ENCODE measurements at regions not wholly inside any gene's neighbourhood (a gene's known extent, or its start where the extent isn't known, plus 50 kb on each side); places are given as distances from the start of the nearest gene placed in this dataset.
"Not testable (repeated sequence)": the region's sequence is repeated elsewhere in the genome, so short reads cannot be mapped to it uniquely, and the experiment has no call there.

DNA sequence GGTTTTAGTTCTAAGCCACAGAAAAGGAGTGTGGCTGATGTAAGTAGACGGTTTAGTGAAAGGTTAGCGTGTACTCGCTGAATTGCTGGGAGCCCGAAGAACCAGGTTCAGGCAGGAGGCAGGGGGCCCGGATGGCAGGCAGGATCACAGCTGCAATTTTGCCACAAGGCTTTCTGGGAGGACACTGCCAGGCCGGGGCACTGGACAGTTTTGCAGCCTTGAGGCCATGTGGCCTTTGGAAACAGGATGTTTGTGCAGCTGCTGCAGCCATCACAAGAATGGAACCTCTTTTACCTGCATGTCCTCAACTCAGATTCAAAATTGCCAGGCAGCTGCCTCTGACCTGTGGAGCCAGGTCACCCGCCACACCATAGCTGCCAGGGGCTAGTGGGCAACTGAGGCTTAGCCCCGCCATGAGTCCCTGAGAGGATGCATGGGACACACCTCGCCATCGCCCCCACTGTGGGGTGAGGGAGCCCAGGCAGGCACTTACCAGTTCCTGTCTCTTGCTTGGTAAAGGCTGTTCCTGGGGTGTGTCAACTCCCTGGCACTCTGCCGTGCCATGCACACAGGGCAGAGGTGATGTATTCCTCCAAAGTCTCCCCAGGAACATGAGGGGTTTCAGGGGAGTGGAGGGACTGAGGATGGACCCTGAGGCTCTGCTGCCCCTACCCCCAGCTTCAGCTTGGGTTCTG lies 188.6 kb downstream of the RPS24 start:
- Histone ChIP-seq H3K4me3 (ENCODE audit: low read depth, low read length) (no peak overlapping the region), H3K4me1 (ENCODE audit: control insufficient read depth, insufficient read depth, low read length) (no peaks in the 10 kb centered on the region), H3K36me3 (ENCODE audit: control insufficient read depth, insufficient read depth, low read length) (no peaks in the 10 kb centered on the region), H3K27me3 (ENCODE audit: control insufficient read depth, insufficient read depth, low read length) (no peaks in the 10 kb centered on the region), H3K9ac (ENCODE audit: low read depth, low read length) (no peak overlapping the region), H3K27ac (ENCODE audit: low read depth, low read length) (no peak overlapping the region), H3K9me3 (ENCODE audit: control insufficient read depth, insufficient read depth, low read length) (no peaks in the 10 kb centered on the region)

DNA sequence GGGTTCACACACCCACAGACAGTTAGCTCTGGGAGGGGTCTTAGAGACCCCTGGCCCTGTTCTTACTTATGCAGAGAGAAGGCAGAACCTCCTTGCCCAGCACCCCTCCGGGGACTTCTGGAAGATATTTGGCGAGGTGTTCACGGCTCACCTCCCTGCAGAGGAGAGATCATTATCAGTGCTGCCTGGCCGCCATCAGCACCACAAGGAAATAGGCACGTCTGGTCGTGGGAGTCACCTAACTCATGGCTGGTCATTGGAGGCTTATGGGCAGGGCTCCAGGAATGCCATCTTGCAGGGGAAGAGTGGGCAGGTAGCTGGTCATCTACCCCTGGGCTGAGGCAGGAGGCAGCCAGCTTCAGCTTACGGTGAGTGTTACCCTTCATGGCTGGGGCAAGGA lies 189.4 kb downstream of the RPS24 start:
- no peak overlapping the region for H3K27ac ChIP-seq (ENCODE audit: low read depth, low read length)
- no peak overlapping the region for H3K9ac ChIP-seq (ENCODE audit: low read depth, low read length)
- H3K4me3 ChIP-seq (ENCODE audit: low read depth, low read length) = no peak overlapping the region
- no peaks in the 10 kb centered on the region for H3K27me3 ChIP-seq (ENCODE audit: control insufficient read depth, insufficient read depth, low read length)
- no peaks in the 10 kb centered on the region for H3K4me1 ChIP-seq (ENCODE audit: control insufficient read depth, insufficient read depth, low read length)
- no peaks in the 10 kb centered on the region for H3K36me3 ChIP-seq (ENCODE audit: control insufficient read depth, insufficient read depth, low read length)
- H3K9me3 ChIP-seq (ENCODE audit: control insufficient read depth, insufficient read depth, low read length) = no peaks in the 10 kb centered on the region

DNA sequence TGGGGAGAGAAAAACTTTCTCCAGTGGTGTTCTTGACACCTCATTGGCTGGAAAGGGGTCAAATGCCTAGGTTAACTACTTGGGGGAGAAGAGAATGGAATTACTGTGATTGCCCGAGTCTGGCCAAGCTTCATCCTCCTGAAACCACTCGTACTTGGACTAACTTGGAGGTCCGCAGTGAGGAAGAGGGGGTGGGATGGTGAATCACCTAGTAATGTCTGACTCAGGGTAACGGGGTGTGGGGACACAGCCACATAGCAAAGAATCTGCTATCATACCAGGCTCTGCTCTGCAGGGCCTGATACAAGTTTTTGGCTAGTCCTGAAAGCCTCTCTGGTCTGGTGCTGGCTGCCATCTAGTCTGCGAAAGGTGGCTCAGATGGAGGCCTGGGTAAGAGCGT lies 190.9 kb downstream of the RPS24 start:
- Histone ChIP-seq H3K27me3 (ENCODE audit: control insufficient read depth, insufficient read depth, low read length) (no peaks in the 10 kb centered on the region), H3K4me3 (ENCODE audit: low read depth, low read length) (no peak overlapping the region), H3K9ac (ENCODE audit: low read depth, low read length) (no peak overlapping the region), H3K36me3 (ENCODE audit: control insufficient read depth, insufficient read depth, low read length) (no peaks in the 10 kb centered on the region), H3K27ac (ENCODE audit: low read depth, low read length) (no peak overlapping the region), H3K9me3 (ENCODE audit: control insufficient read depth, insufficient read depth, low read length) (no peaks in the 10 kb centered on the region), H3K4me1 (ENCODE audit: control insufficient read depth, insufficient read depth, low read length) (no peaks in the 10 kb centered on the region)

DNA sequence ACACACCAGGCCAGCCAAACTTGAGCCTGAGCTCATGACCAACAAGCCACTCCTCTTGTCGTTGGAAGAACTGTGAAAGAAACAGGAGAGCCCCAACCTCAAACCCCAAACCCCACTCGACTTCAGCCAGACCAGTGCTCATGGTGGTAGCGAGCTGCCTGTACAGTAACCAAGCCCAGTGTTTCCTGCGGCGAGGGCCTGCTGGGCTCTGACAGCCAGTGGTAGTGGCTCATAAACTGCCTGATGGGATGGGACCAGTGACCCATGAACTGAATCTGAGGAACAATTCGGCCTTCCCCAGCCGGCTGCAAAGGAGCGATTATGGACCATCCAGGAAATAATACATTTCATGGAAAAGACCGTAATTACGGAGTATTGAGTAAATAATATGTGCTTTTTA lies 191.9 kb downstream of the RPS24 start:
- H3K9ac ChIP-seq (ENCODE audit: low read depth, low read length) = no peak overlapping the region
- no peak overlapping the region for H3K4me3 ChIP-seq (ENCODE audit: low read depth, low read length)
- H3K36me3 ChIP-seq (ENCODE audit: control insufficient read depth, insufficient read depth, low read length) = no peaks in the 10 kb centered on the region
- H3K27ac ChIP-seq (ENCODE audit: low read depth, low read length) = no peak overlapping the region
- no peaks in the 10 kb centered on the region for H3K9me3 ChIP-seq (ENCODE audit: control insufficient read depth, insufficient read depth, low read length)
- no peaks in the 10 kb centered on the region for H3K4me1 ChIP-seq (ENCODE audit: control insufficient read depth, insufficient read depth, low read length)
- no peaks in the 10 kb centered on the region for H3K27me3 ChIP-seq (ENCODE audit: control insufficient read depth, insufficient read depth, low read length)

DNA sequence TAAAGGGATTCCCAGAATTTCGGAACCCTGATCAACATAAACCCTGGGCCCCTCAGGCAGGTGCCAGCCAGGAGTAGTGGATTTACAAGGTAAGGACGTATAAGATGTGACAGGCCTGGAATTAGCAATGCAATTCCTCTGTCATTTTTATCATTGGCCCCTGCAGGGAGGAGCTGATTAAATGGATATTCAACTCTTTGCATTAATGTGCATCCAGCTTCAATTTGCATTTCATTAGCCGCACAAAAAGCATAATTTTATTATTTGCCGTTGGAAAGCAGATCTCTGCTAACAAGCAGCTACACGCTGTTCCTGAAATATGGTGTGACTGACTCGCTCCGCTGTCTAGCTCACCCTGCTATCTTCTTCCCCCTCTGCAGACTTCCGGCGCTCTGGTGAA lies 195.8 kb downstream of the RPS24 start:
- Histone ChIP-seq H3K9me3 (ENCODE audit: control insufficient read depth, insufficient read depth, low read length) (no peaks in the 10 kb centered on the region), H3K9ac (ENCODE audit: low read depth, low read length) (no peak overlapping the region), H3K27me3 (ENCODE audit: control insufficient read depth, insufficient read depth, low read length) (no peaks in the 10 kb centered on the region), H3K27ac (ENCODE audit: low read depth, low read length) (no peak overlapping the region), H3K36me3 (ENCODE audit: control insufficient read depth, insufficient read depth, low read length) (no peaks in the 10 kb centered on the region), H3K4me1 (ENCODE audit: control insufficient read depth, insufficient read depth, low read length) (no peaks in the 10 kb centered on the region), H3K4me3 (ENCODE audit: low read depth, low read length) (no peak overlapping the region)

DNA sequence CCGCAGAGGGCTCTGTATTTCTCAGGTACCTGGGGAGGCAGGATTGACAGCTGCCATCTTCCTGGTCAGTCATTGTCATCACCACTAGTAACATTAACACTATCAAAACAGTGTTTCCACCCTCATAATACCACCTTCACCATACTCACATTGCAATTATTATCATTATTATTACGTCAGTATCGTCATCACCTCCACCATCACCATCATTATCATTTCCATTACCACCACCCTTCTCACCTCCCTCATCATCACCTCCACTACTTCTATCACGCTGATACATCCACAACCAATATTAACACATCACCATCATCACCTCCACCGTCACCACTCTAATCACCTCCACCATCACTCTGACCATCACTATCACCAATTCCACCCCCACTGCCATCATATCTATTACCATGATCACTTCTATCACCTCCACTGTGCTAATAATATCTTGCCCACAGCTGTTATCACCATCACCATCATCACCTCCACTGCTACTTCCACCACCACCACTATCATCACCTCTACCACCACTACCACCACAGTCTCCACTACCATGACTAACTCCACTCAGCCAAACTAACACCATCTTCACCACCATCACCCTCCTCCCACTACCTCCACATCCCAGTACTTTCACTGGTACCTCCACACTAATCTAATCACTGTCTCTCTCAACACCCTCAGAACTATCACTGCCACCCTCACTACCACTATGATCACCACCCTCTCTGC lies 196.4 kb downstream of the RPS24 start:
- no peaks in the 10 kb centered on the region for H3K9me3 ChIP-seq (ENCODE audit: control insufficient read depth, insufficient read depth, low read length)
- no peak overlapping the region for H3K27ac ChIP-seq (ENCODE audit: low read depth, low read length)
- H3K9ac ChIP-seq (ENCODE audit: low read depth, low read length) = no peak overlapping the region
- H3K27me3 ChIP-seq (ENCODE audit: control insufficient read depth, insufficient read depth, low read length) = no peaks in the 10 kb centered on the region
- no peak overlapping the region for H3K4me3 ChIP-seq (ENCODE audit: low read depth, low read length)
- no peaks in the 10 kb centered on the region for H3K4me1 ChIP-seq (ENCODE audit: control insufficient read depth, insufficient read depth, low read length)
- no peaks in the 10 kb centered on the region for H3K36me3 ChIP-seq (ENCODE audit: control insufficient read depth, insufficient read depth, low read length)

DNA sequence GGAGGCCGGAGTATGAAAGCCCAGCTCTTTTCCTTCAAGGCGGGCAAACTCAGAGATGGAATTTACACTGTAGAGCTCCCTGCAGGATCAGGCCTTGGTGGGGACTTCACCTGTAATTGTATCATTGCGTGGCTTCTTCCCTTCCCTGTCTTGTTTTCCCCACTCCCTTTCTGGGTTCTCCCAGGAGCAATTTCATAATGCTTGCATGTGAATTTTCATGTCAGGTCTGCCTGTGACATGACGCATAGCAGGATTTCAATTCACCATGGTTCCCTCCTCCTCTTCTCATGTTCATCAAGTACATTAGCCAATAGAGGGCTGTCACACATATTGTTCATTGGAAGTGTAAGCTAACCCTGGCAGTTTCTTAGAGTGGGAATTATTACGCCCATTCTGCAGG lies 197.7 kb downstream of the RPS24 start:
- Histone ChIP-seq H3K4me1 (ENCODE audit: control insufficient read depth, insufficient read depth, low read length) (no peaks in the 10 kb centered on the region), H3K27ac (ENCODE audit: low read depth, low read length) (no peak overlapping the region), H3K4me3 (ENCODE audit: low read depth, low read length) (no peak overlapping the region), H3K9ac (ENCODE audit: low read depth, low read length) (no peak overlapping the region), H3K27me3 (ENCODE audit: control insufficient read depth, insufficient read depth, low read length) (no peaks in the 10 kb centered on the region), H3K9me3 (ENCODE audit: control insufficient read depth, insufficient read depth, low read length) (no peaks in the 10 kb centered on the region), H3K36me3 (ENCODE audit: control insufficient read depth, insufficient read depth, low read length) (no peaks in the 10 kb centered on the region)

DNA sequence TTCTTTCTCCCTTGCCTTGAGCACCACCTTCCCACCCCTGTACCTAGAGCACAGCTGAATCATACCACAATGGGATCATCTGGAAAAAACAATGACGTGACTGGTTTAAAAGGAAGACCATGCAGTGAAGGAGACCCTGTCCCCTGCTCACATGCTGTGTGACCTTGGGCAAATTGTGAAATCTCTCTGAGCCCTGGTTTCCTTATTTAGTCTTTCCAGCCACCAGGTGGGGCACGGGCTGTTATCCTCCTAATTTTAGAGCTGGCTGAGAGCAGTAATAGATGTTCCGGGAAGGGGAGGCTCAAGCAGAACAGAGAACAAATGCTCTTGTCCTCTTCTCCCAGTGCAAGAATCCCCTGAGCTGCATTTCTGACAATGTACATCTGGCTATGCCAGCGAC lies 198.3 kb downstream of the RPS24 start:
- H3K9ac ChIP-seq (ENCODE audit: low read depth, low read length) = no peak overlapping the region
- no peaks in the 10 kb centered on the region for H3K4me1 ChIP-seq (ENCODE audit: control insufficient read depth, insufficient read depth, low read length)
- H3K36me3 ChIP-seq (ENCODE audit: control insufficient read depth, insufficient read depth, low read length) = no peaks in the 10 kb centered on the region
- H3K27ac ChIP-seq (ENCODE audit: low read depth, low read length) = no peak overlapping the region
- no peak overlapping the region for H3K4me3 ChIP-seq (ENCODE audit: low read depth, low read length)
- H3K9me3 ChIP-seq (ENCODE audit: control insufficient read depth, insufficient read depth, low read length) = no peaks in the 10 kb centered on the region
- no peaks in the 10 kb centered on the region for H3K27me3 ChIP-seq (ENCODE audit: control insufficient read depth, insufficient read depth, low read length)

DNA sequence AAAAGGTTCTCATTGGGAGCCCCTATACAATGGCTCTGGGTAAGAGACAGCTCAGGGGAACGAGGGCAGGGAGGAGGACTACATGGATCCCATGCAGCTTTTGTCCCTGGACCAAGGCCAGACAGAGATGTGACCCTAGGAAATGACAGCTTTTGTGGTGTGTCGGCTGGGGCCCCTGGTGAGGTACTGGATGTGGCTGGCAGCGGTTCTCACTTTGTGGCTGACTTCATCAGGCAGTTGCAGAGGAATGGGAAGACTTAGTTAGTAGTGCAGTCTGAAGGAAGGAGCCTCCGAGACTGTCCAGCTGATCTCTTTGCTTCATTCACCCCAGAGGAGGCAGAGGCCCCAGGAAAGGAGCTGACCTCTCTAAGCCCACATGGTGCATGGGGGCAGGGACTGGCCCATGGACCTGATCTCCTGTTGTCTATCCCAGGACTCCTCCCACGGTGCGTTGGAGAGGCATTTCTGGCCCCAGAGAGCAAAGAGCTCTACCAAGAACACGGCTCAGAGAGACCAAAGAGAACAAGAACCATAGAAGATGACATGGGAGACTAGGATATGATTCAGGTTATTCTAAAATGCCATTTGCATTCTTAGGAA lies 202.9 kb downstream of the RPS24 start:
- H3K9ac ChIP-seq (ENCODE audit: low read depth, low read length) = no peak overlapping the region
- H3K27ac ChIP-seq (ENCODE audit: low read depth, low read length) = no peak overlapping the region
- no peaks in the 10 kb centered on the region for H3K36me3 ChIP-seq (ENCODE audit: control insufficient read depth, insufficient read depth, low read length)
- H3K4me1 ChIP-seq (ENCODE audit: control insufficient read depth, insufficient read depth, low read length) = no peaks in the 10 kb centered on the region
- H3K27me3 ChIP-seq (ENCODE audit: control insufficient read depth, insufficient read depth, low read length) = no peaks in the 10 kb centered on the region
- no peak overlapping the region for H3K4me3 ChIP-seq (ENCODE audit: low read depth, low read length)
- no peaks in the 10 kb centered on the region for H3K9me3 ChIP-seq (ENCODE audit: control insufficient read depth, insufficient read depth, low read length)

DNA sequence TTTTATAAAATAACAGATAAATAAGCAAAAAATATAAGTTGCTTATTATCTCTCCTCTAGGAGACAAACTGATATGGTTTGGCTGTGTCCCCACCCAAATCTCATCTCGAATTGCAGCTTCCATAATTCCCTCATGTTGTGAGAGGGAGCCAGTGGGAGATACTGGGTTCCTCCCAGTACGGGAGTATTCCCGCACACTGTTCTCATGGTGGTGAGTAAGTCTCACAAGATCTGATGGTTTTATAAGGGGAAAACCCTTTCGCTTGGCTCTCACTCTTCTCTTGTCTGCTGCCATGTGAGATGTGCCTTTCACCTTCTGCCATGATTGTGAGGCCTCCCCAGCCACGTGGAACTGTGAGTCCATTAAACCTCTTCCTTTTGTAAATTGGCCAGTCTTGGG lies 204.3 kb downstream of the RPS24 start:
- H3K4me1 ChIP-seq (ENCODE audit: control insufficient read depth, insufficient read depth, low read length); H3K9me3 ChIP-seq (ENCODE audit: control insufficient read depth, insufficient read depth, low read length); H3K4me3 ChIP-seq (ENCODE audit: low read depth, low read length); H3K36me3 ChIP-seq (ENCODE audit: control insufficient read depth, insufficient read depth, low read length); H3K27me3 ChIP-seq (ENCODE audit: control insufficient read depth, insufficient read depth, low read length); H3K27ac ChIP-seq (ENCODE audit: low read depth, low read length); H3K9ac ChIP-seq (ENCODE audit: low read depth, low read length): not testable (repeated sequence)

DNA sequence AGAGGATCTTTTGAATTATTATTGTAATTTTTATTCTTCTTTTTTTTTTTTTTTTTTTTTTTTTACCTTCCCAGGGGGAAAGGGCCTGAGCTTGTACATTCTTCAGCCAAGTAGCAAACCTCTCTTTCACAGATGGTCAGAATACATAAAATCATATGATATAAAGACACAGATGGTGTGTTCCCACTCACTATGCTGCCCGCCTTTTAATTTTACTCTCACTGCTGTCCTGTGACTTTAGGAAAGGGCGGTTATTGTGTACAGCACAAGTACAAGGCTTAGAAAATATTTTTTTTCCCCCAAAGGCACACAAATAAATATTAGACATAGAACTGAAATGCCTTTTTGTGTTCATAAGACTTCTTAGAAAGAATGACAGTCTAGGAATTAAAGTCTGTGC lies 213.6 kb downstream of the RPS24 start:
- Histone ChIP-seq H3K9me3 (ENCODE audit: control insufficient read depth, insufficient read depth, low read length) (peaks cover 5% of the 10 kb centered on the region; the same call in 1 of the 2 replicates), H3K9ac (ENCODE audit: low read depth, low read length) (no peak overlapping the region), H3K4me3 (ENCODE audit: low read depth, low read length) (no peak overlapping the region), H3K4me1 (ENCODE audit: control insufficient read depth, insufficient read depth, low read length) (no peaks in the 10 kb centered on the region), H3K27ac (ENCODE audit: low read depth, low read length) (no peak overlapping the region), H3K27me3 (ENCODE audit: control insufficient read depth, insufficient read depth, low read length) (no peaks in the 10 kb centered on the region), H3K36me3 (ENCODE audit: control insufficient read depth, insufficient read depth, low read length) (no peaks in the 10 kb centered on the region)
